Natural killer cell treated with Interleukin-12 subunit alpha and Interleukin-12 subunit beta and Interleukin-15 and Interleukin-18, amount 100 ng/mL, for 72 hours (primary cell): ENCODE measurements at regions not wholly inside any gene's neighbourhood (a gene's known extent, or its start where the extent isn't known, plus 50 kb on each side); places are given as distances from the start of the nearest gene placed in this dataset.
"Not testable (repeated sequence)": the region's sequence is repeated elsewhere in the genome, so short reads cannot be mapped to it uniquely, and the experiment has no call there.

ENCODE experiments used
- ATAC-seq, 2 donors: fragments of 150-1000 bp; cut with Tn5 transposase in 1 of 2; sonication (Bioruptor Pico), chemical (Tn5 transposase) in 1 of 2; 2 replicates each; pipeline ENCODE4 v1.10.0; 2021
- DNase-seq: peaks from one replicate; pipeline ENCODE4 v3.0.0; 2022; ENCODE audit warnings: low spot score
- H3K27ac Mint-ChIP-seq, 2 donors: 1 replicate in 1 of 2; 2 replicates in 1 of 2; pipeline ENCODE4 v1.8.0; 2022; ENCODE audit warnings: mixed read lengths in 2 of 2, mild to moderate bottlenecking in 1 of 2, moderate library complexity in 1 of 2
- H3K27me3 Mint-ChIP-seq, 2 donors: 1 replicate in 1 of 2; 2 replicates in 1 of 2; pipeline ENCODE4 v1.8.0; 2022; ENCODE audit warnings: mixed read lengths in 2 of 2
- H3K36me3 Mint-ChIP-seq: one replicate; pipeline ENCODE4 v1.8.0; 2022; ENCODE audit warnings: mixed read lengths
- H3K4me1 Mint-ChIP-seq, 2 donors: 1 replicate in 1 of 2; 2 replicates in 1 of 2; pipeline ENCODE4 v1.8.0; 2022; ENCODE audit warnings: low read depth in 2 of 2, mixed read lengths in 2 of 2, mild to moderate bottlenecking in 1 of 2
- H3K4me3 Mint-ChIP-seq: one replicate; pipeline ENCODE4 v1.8.0; 2022; ENCODE audit warnings: mixed read lengths
- H3K9me3 Mint-ChIP-seq: 2 replicates; pipeline ENCODE4 v1.8.0; 2022; ENCODE audit warnings: mixed read lengths

GRCh38 chr13:111421216-111421615 is 100.8 kb downstream of the TEX29 start:
- Mint-ChIP-seq H3K36me3 (no peaks in the 10 kb centered on the region), H3K4me1 (no peaks in the 10 kb centered on the region), H3K27ac (no peak overlapping the region), H3K4me3 (no peak overlapping the region), H3K9me3 (no peaks in the 10 kb centered on the region), H3K27me3 (peaks cover 0 to 5% of the 10 kb centered on the region in 2 donors)
- DNase-seq (no peak), ATAC-seq (no peak)

GRCh38 chr13:111422348-111422747 is 101.9 kb downstream of the TEX29 start:
- Mint-ChIP-seq H3K4me3 (no peak overlapping the region), H3K4me1 (no peaks in the 10 kb centered on the region), H3K27ac (no peak overlapping the region), H3K27me3 (peaks cover 0 to 5% of the 10 kb centered on the region in 2 donors), H3K9me3 (no peaks in the 10 kb centered on the region), H3K36me3 (no peaks in the 10 kb centered on the region)
- ATAC-seq = no peak
- no peak for DNase-seq

GRCh38 chr13:111423168-111423785 is 102.8 kb downstream of the TEX29 start:
- H3K27me3 Mint-ChIP-seq = peaks cover 0 to 4% of the 10 kb centered on the region in 2 donors
- no peak overlapping the region for H3K27ac Mint-ChIP-seq
- DNase-seq (no peak), ATAC-seq (no peak)
- no peaks in the 10 kb centered on the region for H3K36me3 Mint-ChIP-seq
- no peaks in the 10 kb centered on the region for H3K9me3 Mint-ChIP-seq
- H3K4me3 Mint-ChIP-seq = no peak overlapping the region
- no peaks in the 10 kb centered on the region for H3K4me1 Mint-ChIP-seq

GRCh38 chr13:111424134-111424533 is 103.7 kb downstream of the TEX29 start:
- no peaks in the 10 kb centered on the region for H3K4me1 Mint-ChIP-seq
- no peak overlapping the region for H3K27ac Mint-ChIP-seq
- peaks cover 0 to 2% of the 10 kb centered on the region in 2 donors for H3K27me3 Mint-ChIP-seq
- H3K36me3 Mint-ChIP-seq = no peaks in the 10 kb centered on the region
- ATAC-seq (no peak), DNase-seq (no peak)
- H3K4me3 Mint-ChIP-seq = no peak overlapping the region
- no peaks in the 10 kb centered on the region for H3K9me3 Mint-ChIP-seq

- DNase-seq (no peak), ATAC-seq (no peak)
- Mint-ChIP-seq H3K9me3 (no peaks in the 10 kb centered on the region), H3K27ac (no peak overlapping the region), H3K4me3 (no peak overlapping the region), H3K4me1 (no peaks in the 10 kb centered on the region), H3K36me3 (no peaks in the 10 kb centered on the region), H3K27me3 (peaks cover 0 to 2% of the 10 kb centered on the region in 2 donors)
Measured at GRCh38 chr13:111425326-111425725, 104.9 kb downstream of the TEX29 start.

DNA sequence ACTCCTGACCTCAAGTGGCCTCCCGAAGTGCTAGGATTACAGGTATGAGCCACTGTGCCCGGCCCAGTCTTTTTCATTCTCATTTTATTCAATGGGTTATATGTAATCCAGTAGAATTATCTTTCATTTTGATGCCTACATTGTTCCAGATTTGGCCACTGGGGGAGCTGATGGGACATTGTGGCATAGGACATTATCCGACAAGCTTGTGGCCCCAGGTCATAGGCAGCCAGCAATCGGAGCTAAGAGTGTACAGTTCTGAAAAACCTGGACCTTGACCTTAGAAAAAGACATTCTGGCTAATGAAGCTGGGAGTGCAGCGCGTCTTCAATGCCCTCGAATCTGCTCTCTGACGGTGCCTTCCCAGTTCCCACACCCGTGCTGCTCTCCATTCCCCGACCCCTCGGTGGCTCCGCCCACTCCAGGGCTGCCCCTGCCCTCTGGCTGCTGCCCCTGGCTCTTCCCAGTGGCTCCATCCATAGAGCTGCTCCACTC is 108.7 kb downstream of the TEX29 start:
- Mint-ChIP-seq H3K4me1 (no peaks in the 10 kb centered on the region), H3K4me3 (no peak overlapping the region), H3K36me3 (no peaks in the 10 kb centered on the region), H3K9me3 (no peaks in the 10 kb centered on the region), H3K27me3 (peaks cover 23 to 33% of the 10 kb centered on the region in 2 donors), H3K27ac (no peak overlapping the region)
- DNase-seq (no peak), ATAC-seq (no peak)

GRCh38 chr13:111431206-111431605 is 110.8 kb downstream of the TEX29 start:
- H3K27ac Mint-ChIP-seq = no peak overlapping the region
- H3K27me3 Mint-ChIP-seq = peaks cover 34 to 47% of the 10 kb centered on the region in 2 donors
- H3K4me1 Mint-ChIP-seq = no peaks in the 10 kb centered on the region
- H3K4me3 Mint-ChIP-seq = no peak overlapping the region
- peaks cover 6% of the 10 kb centered on the region for H3K9me3 Mint-ChIP-seq
- H3K36me3 Mint-ChIP-seq = no peaks in the 10 kb centered on the region
- ATAC-seq = no peak
- no peak for DNase-seq

DNA sequence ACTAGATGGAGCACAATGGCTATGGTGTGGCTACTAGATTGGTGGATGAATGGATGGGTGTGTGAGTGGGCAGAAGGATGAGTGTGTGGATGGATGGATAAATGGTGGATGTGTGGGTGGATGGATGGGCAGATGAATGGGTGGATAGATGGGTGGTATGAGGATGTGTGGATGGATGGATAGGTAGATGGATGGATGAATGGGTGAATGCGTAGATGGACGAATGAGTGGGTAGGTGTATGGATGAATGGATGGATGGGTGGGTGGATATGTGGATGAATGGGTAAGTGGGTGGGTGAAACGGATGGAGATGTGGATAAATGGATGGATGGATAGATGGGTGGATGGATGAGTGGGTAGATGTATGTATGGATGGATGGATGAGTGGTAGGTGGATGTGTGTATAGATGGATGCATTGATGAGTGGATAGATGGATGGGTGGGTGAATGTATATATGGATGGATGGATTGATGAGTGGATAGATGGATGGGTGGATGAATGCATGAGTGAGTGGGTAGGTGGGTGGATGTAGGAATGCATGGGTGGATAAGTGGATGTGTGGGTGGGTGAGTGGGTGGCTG is 114.2 kb downstream of the TEX29 start:
- DNase-seq (no peak), ATAC-seq (no peak)
- Mint-ChIP-seq H3K4me3 (no peak overlapping the region), H3K36me3 (no peaks in the 10 kb centered on the region), H3K9me3 (peaks cover 6% of the 10 kb centered on the region), H3K4me1 (no peaks in the 10 kb centered on the region), H3K27ac (no peak overlapping the region), H3K27me3 (peaks cover 34 to 47% of the 10 kb centered on the region in 2 donors)

GRCh38 chr13:111436446-111436845 is 116.0 kb downstream of the TEX29 start:
- Mint-ChIP-seq H3K27me3 (peaks cover 27 to 40% of the 10 kb centered on the region in 2 donors), H3K36me3 (no peaks in the 10 kb centered on the region), H3K4me3 (no peak overlapping the region), H3K9me3 (peaks cover 6% of the 10 kb centered on the region), H3K27ac (no peak overlapping the region), H3K4me1 (no peaks in the 10 kb centered on the region)
- ATAC-seq (no peak), DNase-seq (no peak)

GRCh38 chr13:111437417-111437816 is 117.0 kb downstream of the TEX29 start:
- no peak overlapping the region for H3K4me3 Mint-ChIP-seq
- H3K9me3 Mint-ChIP-seq = peaks cover 6% of the 10 kb centered on the region
- DNase-seq (no peak), ATAC-seq (no peak)
- H3K4me1 Mint-ChIP-seq = no peaks in the 10 kb centered on the region
- peaks cover 28 to 43% of the 10 kb centered on the region in 2 donors for H3K27me3 Mint-ChIP-seq
- H3K36me3 Mint-ChIP-seq = no peaks in the 10 kb centered on the region
- H3K27ac Mint-ChIP-seq = no peak overlapping the region

GRCh38 chr13:111437856-111438547 is 117.6 kb downstream of the TEX29 start:
- Mint-ChIP-seq H3K4me3 (no peak overlapping the region), H3K9me3 (peaks cover 6% of the 10 kb centered on the region), H3K27me3 (peaks cover 27 to 44% of the 10 kb centered on the region in 2 donors), H3K27ac (no peak overlapping the region), H3K4me1 (no peaks in the 10 kb centered on the region), H3K36me3 (no peaks in the 10 kb centered on the region)
- ATAC-seq (no peak), DNase-seq (no peak)

DNA sequence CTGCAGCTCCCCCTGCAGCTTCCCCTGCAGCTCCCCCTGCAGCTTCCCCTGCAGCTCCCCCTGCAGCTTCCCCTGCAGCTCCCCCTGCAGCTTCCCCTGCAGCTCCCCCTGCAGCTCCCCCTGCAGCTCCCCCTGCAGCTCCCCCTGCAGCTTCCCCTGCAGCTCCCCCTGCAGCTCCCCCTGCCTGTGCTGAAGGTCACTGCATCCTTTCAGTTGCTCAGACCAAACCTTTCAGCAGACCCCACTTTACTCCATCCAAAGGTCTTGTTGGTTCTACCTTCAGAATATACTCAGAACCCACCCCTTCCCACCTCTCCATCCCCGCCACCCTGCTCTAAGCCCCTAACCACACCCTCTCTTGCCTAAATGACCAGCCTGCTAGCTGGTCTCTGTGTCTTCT is 120.0 kb downstream of the TEX29 start:
- not testable (repeated sequence) for H3K9me3 Mint-ChIP-seq, H3K4me1 Mint-ChIP-seq, ATAC-seq, DNase-seq, H3K27ac Mint-ChIP-seq, H3K36me3 Mint-ChIP-seq, H3K4me3 Mint-ChIP-seq
- peaks cover 9 to 27% of the 10 kb centered on the region in 2 donors for H3K27me3 Mint-ChIP-seq

- Mint-ChIP-seq H3K4me3 (no peak overlapping the region), H3K27ac (no peak overlapping the region), H3K36me3 (peaks cover 8% of the 10 kb centered on the region), H3K27me3 (peaks cover 16 to 54% of the 10 kb centered on the region in 2 donors), H3K4me1 (no peaks in the 10 kb centered on the region), H3K9me3 (peaks cover 3% of the 10 kb centered on the region)
- ATAC-seq (no peak), DNase-seq (no peak)
Measured at GRCh38 chr13:111443981-111444380, 123.5 kb downstream of the TEX29 start.

DNA sequence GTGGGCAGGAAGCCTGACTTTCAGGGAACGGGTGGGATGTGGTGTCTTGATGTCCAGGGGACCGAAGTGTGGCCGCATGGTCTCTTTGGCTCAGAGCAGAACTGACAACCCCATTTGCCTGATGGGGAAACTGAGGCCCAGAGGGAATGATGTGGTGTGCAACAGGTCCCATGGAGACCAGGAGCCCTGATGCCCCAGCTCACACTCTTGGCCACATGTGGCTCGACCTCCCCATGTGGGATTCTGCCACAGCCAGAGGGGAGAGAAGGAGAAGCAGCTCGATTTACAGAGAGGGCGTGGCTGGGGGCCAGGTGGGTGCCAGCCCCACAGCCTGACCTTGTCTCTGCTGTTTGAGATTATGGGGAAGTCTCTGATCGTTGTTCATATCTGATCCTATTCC is 128.1 kb downstream of the TEX29 start:
- peaks cover 18 to 50% of the 10 kb centered on the region in 2 donors for H3K27me3 Mint-ChIP-seq
- peaks cover 8% of the 10 kb centered on the region for H3K36me3 Mint-ChIP-seq
- H3K4me3 Mint-ChIP-seq = no peak overlapping the region
- DNase-seq (no peak), ATAC-seq (no peak)
- no peak overlapping the region for H3K27ac Mint-ChIP-seq
- H3K4me1 Mint-ChIP-seq = no peaks in the 10 kb centered on the region
- H3K9me3 Mint-ChIP-seq = peaks cover 3% of the 10 kb centered on the region
